ENCODE measurements at regions not wholly inside any gene's neighbourhood (a gene's known extent, or its start where the extent isn't known, plus 50 kb on each side); places are given as distances from the start of the nearest gene placed in this dataset.
"Not testable (repeated sequence)": the region's sequence is repeated elsewhere in the genome, so short reads cannot be mapped to it uniquely, and the experiment has no call there.

DNA sequence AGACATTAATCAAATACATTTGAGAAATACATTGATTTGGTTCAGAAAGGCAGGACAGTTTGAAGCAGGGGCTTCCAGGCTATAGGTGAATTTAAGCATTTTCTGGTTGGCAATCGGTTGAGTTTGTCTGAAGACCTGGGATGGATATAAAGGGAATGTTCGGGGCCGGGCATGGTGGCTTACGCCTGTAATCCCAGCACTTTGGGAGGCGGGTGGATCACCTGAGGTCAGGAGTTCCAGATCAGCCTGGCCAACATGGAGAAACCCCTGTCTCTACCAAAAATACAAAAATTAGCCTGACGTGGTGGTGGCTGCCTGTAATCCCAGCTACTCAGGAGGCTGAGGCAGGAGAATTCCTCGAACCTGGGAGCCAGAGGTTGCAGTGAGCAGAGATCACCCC, 166.5 kb upstream of the ATP10A start:
- H3K36me3 Mint-ChIP-seq, CTCF ChIA-PET, DNase-seq, H3K27me3 Mint-ChIP-seq, H3K9me3 Mint-ChIP-seq, H3K4me1 Mint-ChIP-seq, H3K27ac Mint-ChIP-seq, H3K4me3 Mint-ChIP-seq: not testable (repeated sequence)

DNA sequence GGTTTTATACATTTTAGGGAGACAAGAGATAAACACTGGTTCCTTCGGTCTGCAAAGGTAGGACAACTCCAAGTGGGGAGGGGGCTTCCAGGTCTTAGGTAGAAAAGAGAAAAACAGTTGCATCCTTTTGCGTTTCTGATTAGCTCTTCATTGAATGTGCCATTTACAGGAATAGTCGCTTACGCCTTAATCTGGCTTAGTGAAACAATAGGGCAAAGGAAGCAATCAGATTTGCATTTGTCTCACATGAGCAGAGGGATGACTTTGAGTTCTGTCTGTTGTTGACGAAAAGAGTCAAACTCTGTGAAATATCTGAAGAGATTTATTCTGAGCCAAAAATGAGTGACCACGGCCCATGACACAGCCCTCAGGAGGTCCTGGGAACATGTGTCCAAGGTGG, 166.0 kb upstream of the ATP10A start:
- H3K36me3 Mint-ChIP-seq = no peaks in the 10 kb centered on the region
- no peaks in the 10 kb centered on the region for H3K4me1 Mint-ChIP-seq
- no peak for DNase-seq
- no peaks in the 10 kb centered on the region for H3K27me3 Mint-ChIP-seq
- H3K27ac Mint-ChIP-seq = no peak overlapping the region
- no peaks in the 10 kb centered on the region for H3K9me3 Mint-ChIP-seq
- CTCF ChIA-PET = no interaction called here
- no peak overlapping the region for H3K4me3 Mint-ChIP-seq

DNA sequence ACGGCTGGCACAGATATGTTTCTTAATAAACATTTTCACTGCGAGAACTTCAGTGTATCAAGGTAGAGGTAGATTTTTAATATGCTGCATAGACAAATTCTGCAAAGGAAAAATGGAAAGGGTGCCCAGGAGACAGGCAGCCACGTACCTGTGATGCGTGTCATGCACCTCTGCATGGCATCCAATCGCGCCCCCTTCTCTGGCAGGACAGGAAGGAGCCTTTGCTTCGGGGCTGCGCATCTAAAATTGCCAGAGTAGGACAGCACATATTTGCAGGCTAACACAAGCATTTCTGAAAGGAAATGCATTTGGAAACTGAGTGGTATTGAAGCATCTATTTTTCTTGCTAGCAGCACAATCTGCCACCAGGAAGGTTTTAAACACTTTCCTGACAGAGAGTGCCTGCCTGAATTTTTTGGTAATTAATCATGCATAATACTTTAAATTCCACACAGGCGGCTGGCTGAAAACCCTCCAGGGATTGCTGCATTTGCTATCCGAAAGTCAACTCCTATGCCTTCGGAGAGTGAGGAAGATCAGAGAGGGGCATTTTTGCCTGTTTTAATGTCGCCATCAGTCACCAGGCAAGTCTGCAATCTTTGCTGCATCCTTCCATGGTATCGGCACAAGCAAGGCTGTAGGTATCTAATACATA, 165.1 kb upstream of the ATP10A start:
- Mint-ChIP-seq H3K27me3 (no peaks in the 10 kb centered on the region), H3K4me3 (no peak overlapping the region), H3K36me3 (no peaks in the 10 kb centered on the region), H3K27ac (no peak overlapping the region), H3K4me1 (no peaks in the 10 kb centered on the region), H3K9me3 (no peaks in the 10 kb centered on the region)
- DNase-seq = no peak
- CTCF ChIA-PET = no interaction called here

DNA sequence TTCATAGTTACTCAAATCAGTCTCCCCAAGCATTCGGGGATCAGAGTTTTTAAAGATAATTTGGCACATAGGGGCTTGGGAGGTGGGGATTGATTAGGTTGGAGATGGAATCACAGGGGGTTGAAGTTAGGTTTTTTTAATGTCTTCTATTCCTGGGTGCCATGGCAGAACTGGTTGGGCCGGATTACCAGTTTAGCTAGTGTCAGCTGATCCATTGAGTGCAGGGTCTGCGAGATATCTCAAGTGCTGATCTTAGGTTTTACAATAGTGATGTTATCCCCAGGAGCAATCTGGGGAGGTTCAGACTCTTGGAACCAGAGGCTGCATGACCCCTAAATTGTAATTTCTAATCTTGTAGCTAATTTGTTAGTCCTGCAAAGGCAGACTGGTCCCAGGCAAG, 163.5 kb upstream of the ATP10A start:
- not testable (repeated sequence) for H3K9me3 Mint-ChIP-seq, H3K27me3 Mint-ChIP-seq, H3K4me3 Mint-ChIP-seq

DNA sequence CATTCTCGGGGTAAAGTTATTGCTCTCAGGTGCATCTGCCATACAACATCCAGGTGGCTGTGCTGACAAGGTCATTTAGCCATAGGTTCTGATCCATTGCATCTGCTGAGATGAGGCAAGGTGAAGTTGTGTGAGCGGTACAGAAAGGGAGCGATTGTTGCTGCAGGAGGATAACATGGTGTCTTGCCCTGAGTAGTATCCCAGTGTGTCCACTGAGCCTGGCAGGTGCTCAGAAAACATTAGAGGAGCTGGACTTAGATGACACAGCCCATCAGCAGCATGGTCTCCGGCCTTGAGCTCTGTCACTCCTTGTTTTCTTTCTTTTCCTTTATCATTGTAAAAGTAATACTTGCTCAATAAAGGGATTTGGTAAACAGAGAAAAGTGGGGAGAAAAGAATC, 161.1 kb upstream of the ATP10A start:
- Mint-ChIP-seq H3K27ac (no peak overlapping the region), H3K4me3 (no peak overlapping the region), H3K9me3 (no peaks in the 10 kb centered on the region), H3K27me3 (no peaks in the 10 kb centered on the region), H3K4me1 (no peaks in the 10 kb centered on the region), H3K36me3 (no peaks in the 10 kb centered on the region)
- no peak for DNase-seq
- CTCF ChIA-PET = no interaction called here

More for the DNA sequence above, 163.5 kb upstream of the ATP10A start:
- H3K27ac Mint-ChIP-seq, H3K36me3 Mint-ChIP-seq, H3K4me1 Mint-ChIP-seq, CTCF ChIA-PET, DNase-seq: not testable (repeated sequence)

DNA sequence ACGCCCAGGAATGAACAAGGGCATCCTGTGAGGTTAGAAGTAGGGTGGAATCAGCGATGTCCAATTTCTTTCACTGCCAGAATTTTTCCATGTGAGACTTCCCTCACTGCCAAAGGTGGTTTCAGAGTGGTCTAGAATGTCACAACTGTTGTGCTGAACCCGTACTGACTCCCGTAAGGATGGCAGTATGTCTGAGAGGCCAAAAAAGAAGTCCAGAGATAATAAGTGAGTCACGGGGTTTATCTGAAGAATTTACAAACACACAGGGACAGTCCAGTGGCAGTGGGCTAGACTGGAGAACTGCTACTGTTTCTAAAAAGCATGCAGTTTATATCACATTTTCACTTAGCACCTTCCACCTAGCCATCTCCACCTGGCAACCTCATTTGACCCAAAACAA, 160.6 kb upstream of the ATP10A start:
- Mint-ChIP-seq H3K36me3 (no peaks in the 10 kb centered on the region), H3K4me3 (no peak overlapping the region), H3K9me3 (no peaks in the 10 kb centered on the region), H3K27ac (no peak overlapping the region), H3K27me3 (no peaks in the 10 kb centered on the region), H3K4me1 (no peaks in the 10 kb centered on the region)
- CTCF ChIA-PET = no interaction called here
- DNase-seq = no peak

DNA sequence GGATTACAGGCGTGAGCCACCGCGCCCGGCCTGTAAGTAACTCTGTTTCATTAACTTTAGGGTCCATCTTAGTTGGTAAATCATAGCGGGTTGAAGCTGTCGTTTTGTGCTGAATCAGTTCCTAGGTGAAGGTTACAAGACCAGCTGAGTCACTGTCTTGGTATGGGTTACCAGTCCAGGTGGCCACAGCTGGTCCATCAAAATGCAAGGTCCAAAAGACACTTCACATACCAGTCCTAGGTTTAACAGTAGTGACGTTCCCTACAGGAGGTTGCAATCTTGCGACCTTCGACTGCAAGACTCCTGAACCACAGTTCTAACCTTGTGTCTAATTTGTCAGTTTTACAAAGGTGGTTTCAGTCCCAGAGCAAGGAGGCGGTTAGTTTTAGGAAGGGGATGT, 160.1 kb upstream of the ATP10A start:
- CTCF ChIA-PET = no interaction called here
- peak overlapping the region; percentile 3 for H3K27ac Mint-ChIP-seq

DNA sequence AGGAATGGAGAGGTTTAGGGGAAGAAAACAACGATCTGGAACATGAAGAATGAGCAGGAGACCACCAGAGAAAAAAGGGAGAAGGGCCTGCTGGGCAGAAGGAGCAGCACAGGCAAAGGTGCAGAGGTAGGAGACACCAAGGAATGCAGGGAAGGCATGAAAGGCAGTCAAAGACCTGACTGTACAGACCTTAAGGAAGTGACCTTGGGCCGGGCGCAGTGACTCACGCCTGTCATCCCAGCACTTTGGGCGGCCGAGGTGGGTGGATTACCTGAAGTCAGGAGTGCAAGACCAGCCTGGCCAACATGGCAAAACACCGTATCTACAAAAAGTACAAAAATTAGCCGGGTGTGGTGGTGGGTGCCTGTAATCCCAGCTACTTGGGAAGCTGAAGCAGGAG, 157.7 kb upstream of the ATP10A start:
- no peaks in the 10 kb centered on the region for H3K36me3 Mint-ChIP-seq
- no peaks in the 10 kb centered on the region for H3K9me3 Mint-ChIP-seq
- H3K27ac Mint-ChIP-seq = no peak overlapping the region
- no peak for DNase-seq
- CTCF ChIA-PET = no interaction called here
- no peaks in the 10 kb centered on the region for H3K27me3 Mint-ChIP-seq
- no peaks in the 10 kb centered on the region for H3K4me1 Mint-ChIP-seq
- H3K4me3 Mint-ChIP-seq = no peak overlapping the region

More for the DNA sequence above, 160.1 kb upstream of the ATP10A start:
- H3K9me3 Mint-ChIP-seq = no peaks in the 10 kb centered on the region
- no peaks in the 10 kb centered on the region for H3K36me3 Mint-ChIP-seq
- no peaks in the 10 kb centered on the region for H3K27me3 Mint-ChIP-seq
- H3K4me1 Mint-ChIP-seq = no peaks in the 10 kb centered on the region
- no peak for DNase-seq
- no peak overlapping the region for H3K4me3 Mint-ChIP-seq

DNA sequence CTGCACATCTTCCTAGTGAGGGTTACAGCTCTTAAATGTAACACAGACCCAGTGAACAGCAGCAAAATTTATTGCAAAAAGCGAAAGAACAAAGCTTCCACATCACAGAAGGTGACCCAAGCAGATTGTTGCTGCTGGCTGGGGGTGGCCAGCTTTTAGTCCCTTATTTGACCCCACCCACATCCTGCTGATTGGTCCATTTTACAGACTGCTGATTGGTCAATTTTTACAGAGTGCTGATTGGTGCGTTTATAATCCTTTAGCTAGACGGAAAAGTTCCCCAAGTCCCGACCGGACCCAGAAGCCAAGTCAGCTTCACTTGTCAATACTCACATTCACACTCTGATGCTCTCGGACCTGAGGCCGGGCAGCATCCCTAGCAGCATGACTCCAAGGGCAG, 154.5 kb upstream of the ATP10A start:
- Mint-ChIP-seq H3K4me1 (no peaks in the 10 kb centered on the region), H3K27me3 (no peaks in the 10 kb centered on the region), H3K4me3 (no peak overlapping the region), H3K27ac (no peak overlapping the region), H3K36me3 (no peaks in the 10 kb centered on the region), H3K9me3 (no peaks in the 10 kb centered on the region)
- CTCF ChIA-PET = no interaction called here
- no peak for DNase-seq

DNA sequence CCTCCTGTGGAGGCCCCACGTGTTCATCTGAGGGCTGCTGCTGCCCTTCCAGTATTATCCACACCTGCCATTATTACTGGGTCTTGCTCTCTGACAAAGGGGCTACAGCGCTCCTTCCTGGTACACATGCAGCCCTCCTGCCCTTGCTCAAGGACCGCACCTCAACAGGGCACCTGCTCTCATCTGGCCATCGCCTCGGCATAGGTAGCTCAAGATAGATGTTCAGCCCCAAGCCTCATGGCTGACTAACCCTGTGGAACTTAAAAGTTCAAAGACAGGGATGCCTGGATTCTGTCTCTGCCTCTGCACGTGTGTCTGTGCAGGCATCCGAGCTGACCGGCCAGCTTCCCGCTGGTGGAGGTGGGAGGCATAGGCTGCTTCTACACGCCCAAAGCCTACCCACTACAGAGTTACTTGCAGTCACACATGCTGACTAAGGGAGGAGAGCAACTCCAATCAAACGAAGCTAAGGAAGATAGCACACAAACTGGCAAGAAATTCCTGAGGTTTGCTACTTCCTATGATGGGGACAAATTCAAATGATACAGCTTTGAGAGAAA, 152.5 kb upstream of the ATP10A start:
- Mint-ChIP-seq H3K27me3 (no peaks in the 10 kb centered on the region), H3K4me1 (no peaks in the 10 kb centered on the region), H3K4me3 (no peak overlapping the region), H3K36me3 (no peaks in the 10 kb centered on the region), H3K9me3 (no peaks in the 10 kb centered on the region), H3K27ac (no peak overlapping the region)
- CTCF ChIA-PET = no interaction called here
- no peak for DNase-seq

DNA sequence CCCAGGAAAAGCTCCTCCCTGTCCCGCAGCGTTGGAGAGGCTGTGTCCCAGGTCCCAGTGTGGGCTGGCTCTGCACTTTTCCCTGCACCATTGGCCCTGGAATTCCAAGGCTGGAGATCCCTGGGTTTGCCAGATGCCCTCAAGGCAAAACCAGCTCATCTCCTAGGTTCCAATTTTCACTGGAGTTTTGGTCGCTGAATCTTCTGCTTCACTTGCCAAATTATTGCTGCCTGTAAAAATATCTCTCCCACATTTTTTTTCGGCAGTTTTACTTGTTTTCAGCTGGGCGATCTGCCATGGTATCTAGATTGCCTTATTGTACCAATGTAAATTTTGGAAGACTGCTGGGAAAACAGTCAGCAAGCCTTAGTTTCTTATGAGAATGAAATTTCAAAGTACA, 150.9 kb upstream of the ATP10A start:
- H3K27ac Mint-ChIP-seq = no peak overlapping the region
- DNase-seq = no peak
- H3K36me3 Mint-ChIP-seq = no peaks in the 10 kb centered on the region

DNA sequence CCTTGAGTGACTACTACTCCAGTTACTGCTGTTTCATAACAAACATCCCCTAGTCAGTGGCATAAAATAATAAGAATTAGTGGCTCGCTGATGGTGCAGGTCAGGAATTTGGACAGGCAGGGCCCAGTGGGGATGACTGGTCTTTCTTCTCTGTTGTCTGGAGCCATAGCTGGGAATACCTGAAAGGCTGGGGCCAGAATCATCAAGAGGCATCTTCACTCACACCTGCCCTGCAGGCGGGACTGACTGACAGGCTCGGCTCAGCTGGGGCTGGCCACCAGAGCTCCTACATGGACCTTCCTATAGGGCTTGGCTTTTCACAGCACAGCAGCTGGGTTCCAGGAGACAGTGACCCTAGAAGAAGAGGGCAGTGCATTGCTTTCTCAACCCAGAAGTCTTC, 148.8 kb upstream of the ATP10A start:
- DNase-seq = no peak
- CTCF ChIA-PET = no interaction called here
- no peaks in the 10 kb centered on the region for H3K36me3 Mint-ChIP-seq
- H3K9me3 Mint-ChIP-seq = no peaks in the 10 kb centered on the region
- no peaks in the 10 kb centered on the region for H3K27me3 Mint-ChIP-seq
- no peak overlapping the region for H3K4me3 Mint-ChIP-seq
- no peaks in the 10 kb centered on the region for H3K4me1 Mint-ChIP-seq
- no peak overlapping the region for H3K27ac Mint-ChIP-seq

More for the DNA sequence above, 150.9 kb upstream of the ATP10A start:
- Mint-ChIP-seq H3K4me1 (no peaks in the 10 kb centered on the region), H3K4me3 (no peak overlapping the region), H3K27me3 (no peaks in the 10 kb centered on the region), H3K9me3 (no peaks in the 10 kb centered on the region)
- CTCF ChIA-PET = no interaction called here

DNA sequence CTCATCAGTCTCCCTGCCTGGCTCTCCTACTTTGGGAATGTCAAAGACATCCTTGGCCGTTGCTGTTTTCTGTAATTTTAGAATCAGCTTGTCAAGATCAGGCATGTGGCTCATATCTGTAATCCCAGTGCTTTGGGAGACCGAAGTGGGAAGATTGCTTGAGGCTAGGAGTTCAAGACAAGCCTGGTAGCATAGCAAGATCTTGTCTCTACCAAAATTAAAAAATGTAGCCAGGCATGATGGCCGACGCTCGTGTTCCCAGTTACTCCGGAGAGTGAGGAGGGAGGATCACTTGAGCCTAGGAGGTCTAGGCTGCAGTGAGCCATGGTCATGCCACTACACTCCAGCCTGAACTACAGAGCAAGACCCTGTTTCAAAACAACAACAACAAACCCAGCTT, 144.0 kb upstream of the ATP10A start:
- no peaks in the 10 kb centered on the region for H3K9me3 Mint-ChIP-seq
- H3K27ac Mint-ChIP-seq = no peak overlapping the region
- H3K4me3 Mint-ChIP-seq = no peak overlapping the region
- H3K36me3 Mint-ChIP-seq = no peaks in the 10 kb centered on the region
- DNase-seq = no peak
- CTCF ChIA-PET = no interaction called here
- H3K4me1 Mint-ChIP-seq = no peaks in the 10 kb centered on the region
- peaks cover 4% of the 10 kb centered on the region for H3K27me3 Mint-ChIP-seq

DNA sequence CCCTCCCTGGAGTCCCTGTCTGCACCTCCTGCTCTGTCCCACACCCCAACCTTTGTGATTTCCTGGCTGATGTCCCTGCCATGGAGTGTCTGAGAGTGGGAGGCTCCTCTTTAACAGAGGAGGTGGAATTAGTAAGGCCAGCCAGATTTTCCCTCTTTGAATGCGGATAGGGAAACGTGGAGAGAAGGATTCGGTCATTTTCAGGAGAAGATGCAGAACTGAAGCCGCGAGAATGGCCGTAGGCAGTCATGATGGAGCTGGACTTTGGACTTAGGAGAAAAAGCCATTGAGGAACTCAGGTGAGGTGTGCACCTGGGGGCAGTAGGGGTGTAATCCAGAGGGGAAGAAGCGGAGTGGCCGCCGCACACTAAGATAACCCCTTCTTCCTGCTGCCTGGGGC, 138.1 kb upstream of the ATP10A start:
- DNase-seq = no peak
- H3K27me3 Mint-ChIP-seq = peaks cover 16% of the 10 kb centered on the region
- H3K36me3 Mint-ChIP-seq = no peaks in the 10 kb centered on the region
- no peaks in the 10 kb centered on the region for H3K4me1 Mint-ChIP-seq
- no peaks in the 10 kb centered on the region for H3K9me3 Mint-ChIP-seq
- CTCF ChIA-PET = no interaction called here
- no peak overlapping the region for H3K27ac Mint-ChIP-seq
- no peak overlapping the region for H3K4me3 Mint-ChIP-seq

DNA sequence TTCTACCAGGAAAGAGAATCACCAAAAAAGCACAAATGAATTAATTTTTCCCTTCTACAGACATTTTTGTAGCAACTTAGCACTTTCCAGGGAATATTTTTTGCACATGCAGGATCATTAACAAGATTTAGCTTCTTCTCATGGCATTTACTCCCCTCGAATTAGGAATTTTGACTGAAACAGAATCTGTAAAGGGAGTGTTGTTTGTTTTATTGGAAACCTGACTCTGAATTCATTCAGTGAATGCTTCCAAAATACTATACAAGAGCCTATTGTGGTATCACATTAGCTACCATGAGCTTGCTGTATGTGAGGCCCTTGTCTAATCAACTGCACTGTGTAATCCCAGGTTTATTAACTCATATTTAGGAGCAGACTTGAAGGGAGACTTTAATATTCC, 130.4 kb upstream of the ATP10A start:
- Mint-ChIP-seq H3K9me3 (no peaks in the 10 kb centered on the region), H3K4me3 (no peak overlapping the region), H3K27me3 (no peaks in the 10 kb centered on the region), H3K27ac (no peak overlapping the region), H3K4me1 (no peaks in the 10 kb centered on the region), H3K36me3 (no peaks in the 10 kb centered on the region)
- CTCF ChIA-PET = interaction anchor here (0.7 kb wide), 1 partner anchor 48 kb away, joined by 3 read pairs; no protein-coding TSS in a partner anchor
- DNase-seq = no peak

DNA sequence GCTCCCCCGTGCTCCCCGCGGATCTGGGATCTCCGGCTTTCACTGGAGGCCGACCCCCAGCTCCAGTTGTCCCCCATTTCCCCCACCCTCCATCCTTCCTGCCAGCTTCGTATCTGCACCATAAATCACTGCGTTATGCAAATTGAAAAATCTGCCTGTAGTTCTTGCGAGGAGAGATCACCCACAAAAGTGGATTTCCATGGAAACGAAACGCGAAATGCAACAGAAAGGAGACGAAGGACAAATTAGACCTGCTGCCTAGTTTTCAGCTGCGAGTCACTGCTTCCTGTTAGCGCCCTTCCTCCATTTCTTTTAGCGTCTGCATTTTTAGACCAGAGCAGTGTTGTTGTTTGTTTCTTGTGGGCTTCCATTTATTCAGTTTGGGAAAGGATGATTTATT, 127.1 kb upstream of the ATP10A start:
- no peak overlapping the region for H3K27ac Mint-ChIP-seq
- CTCF ChIA-PET = no interaction called here
- no peak overlapping the region for H3K4me3 Mint-ChIP-seq

More for the DNA sequence above, 127.1 kb upstream of the ATP10A start:
- Mint-ChIP-seq H3K36me3 (no peaks in the 10 kb centered on the region), H3K27me3 (no peaks in the 10 kb centered on the region), H3K9me3 (no peaks in the 10 kb centered on the region), H3K4me1 (no peaks in the 10 kb centered on the region)
- DNase-seq = no peak
